ENCODE measurements at regions not wholly inside any gene's neighbourhood (a gene's known extent, or its start where the extent isn't known, plus 50 kb on each side); places are given as distances from the start of the nearest gene placed in this dataset.
A peak's percentile ranks its signal among the peaks of the same experiment; 100 is the strongest.
"Not testable (repeated sequence)": the region's sequence is repeated elsewhere in the genome, so short reads cannot be mapped to it uniquely, and the experiment has no call there.

DNA sequence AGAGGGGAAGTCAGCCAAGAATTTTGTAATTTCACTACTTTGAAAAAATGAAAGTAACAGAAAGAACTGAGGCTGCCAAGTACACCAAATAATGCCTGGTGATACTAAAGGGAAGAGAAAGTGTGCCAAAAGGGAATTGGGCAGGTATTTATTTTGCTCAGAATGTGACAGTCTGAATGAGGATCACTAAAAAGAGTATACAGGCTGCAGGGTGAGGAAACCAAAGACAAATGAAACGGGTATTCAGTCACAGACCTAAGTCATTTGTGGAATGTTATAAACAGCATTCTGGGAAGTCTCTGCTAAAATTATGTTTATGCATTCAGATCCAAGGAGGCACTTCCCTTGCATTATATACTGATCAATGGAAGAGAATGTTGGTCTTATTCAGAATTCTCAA is 418.6 kb upstream of the SLC39A10 start:
- no peak overlapping the region for H3K4me3 Mint-ChIP-seq
- H3K27ac Mint-ChIP-seq: no peak overlapping the region
- Histone ChIP-seq H3K36me3 (ENCODE audit: insufficient read depth, low read length) (no peaks in the 10 kb centered on the region), H3K4me3 (ENCODE audit: low read length) (no peak overlapping the region), H3K4me1 (ENCODE audit: insufficient read depth, low read length) (no peaks in the 10 kb centered on the region), H3K9me3 (ENCODE audit: low read length) (no peaks in the 10 kb centered on the region), H3K27me3 (ENCODE audit: insufficient read depth, low read length, poor library complexity, severe bottlenecking) (no peaks in the 10 kb centered on the region), H3K27ac (ENCODE audit: low read depth, low read length) (no peak overlapping the region)
- no peak for DNase-seq
- CTCF ChIA-PET: no interaction called here
- POLR2A ChIA-PET: no interaction called here
- no peaks in the 10 kb centered on the region for H3K36me3 Mint-ChIP-seq
- peaks cover 0 to 4% (median 2%) of the 10 kb centered on the region in 5 donors for H3K9me3 Mint-ChIP-seq
- H3K4me1 Mint-ChIP-seq: no peaks in the 10 kb centered on the region
- peaks cover 3 to 12% of the 10 kb centered on the region in 2 donors for H3K27me3 Mint-ChIP-seq

DNA sequence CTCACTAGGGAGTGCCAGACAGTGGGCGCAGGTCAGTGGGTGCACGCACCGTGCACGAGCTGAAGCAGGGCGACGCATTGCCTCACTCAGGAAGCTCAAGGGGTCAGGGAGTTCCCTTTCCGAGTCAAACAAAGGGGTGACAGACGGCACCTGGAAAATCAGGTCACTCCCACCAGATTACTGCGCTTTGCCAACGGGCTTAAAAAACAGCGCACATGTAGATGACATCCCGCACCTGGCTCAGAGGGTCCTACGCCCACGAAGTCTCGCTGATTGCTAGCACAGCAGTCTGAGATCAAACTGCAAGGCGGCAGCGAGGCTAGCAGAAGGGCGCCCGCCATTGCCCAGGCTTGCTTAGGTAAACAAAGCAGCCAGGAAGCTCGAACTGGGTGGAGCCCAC is 428.5 kb upstream of the SLC39A10 start:
- H3K27ac ChIP-seq (ENCODE audit: low read depth, low read length); H3K36me3 Mint-ChIP-seq; POLR2A ChIA-PET; H3K36me3 ChIP-seq (ENCODE audit: insufficient read depth, low read length); H3K4me1 Mint-ChIP-seq; H3K27me3 ChIP-seq (ENCODE audit: insufficient read depth, low read length, poor library complexity, severe bottlenecking); H3K27ac Mint-ChIP-seq; CTCF ChIA-PET; DNase-seq; H3K9me3 ChIP-seq (ENCODE audit: low read length); H3K4me1 ChIP-seq (ENCODE audit: insufficient read depth, low read length); H3K4me3 ChIP-seq (ENCODE audit: low read length); H3K27me3 Mint-ChIP-seq; H3K4me3 Mint-ChIP-seq: not testable (repeated sequence)
- peaks cover 0 to 12% (median 8%) of the 10 kb centered on the region in 5 donors for H3K9me3 Mint-ChIP-seq

DNA sequence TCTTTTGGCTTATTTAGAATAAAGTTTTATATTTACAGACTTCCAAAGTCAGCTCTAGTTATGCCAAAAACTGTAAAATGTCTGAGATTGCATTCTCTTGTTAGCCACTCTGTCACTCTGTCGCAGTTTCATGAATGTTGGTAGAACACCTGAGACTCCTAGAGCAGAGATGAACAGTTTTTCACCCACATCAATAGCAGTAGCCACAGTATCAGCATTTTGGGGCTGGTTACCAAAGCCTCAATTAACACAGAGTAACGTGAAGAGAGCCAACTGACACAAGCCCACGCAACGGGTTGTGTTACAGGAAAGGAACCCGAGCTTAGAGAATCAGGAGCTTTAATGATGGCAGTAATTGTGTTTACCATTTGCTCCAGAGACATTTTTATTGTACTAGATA is 443.0 kb upstream of the SLC39A10 start:
- H3K27me3 Mint-ChIP-seq: peaks cover 2 to 13% of the 10 kb centered on the region in 2 donors
- H3K9me3 ChIP-seq (ENCODE audit: low read length): no peaks in the 10 kb centered on the region

DNA sequence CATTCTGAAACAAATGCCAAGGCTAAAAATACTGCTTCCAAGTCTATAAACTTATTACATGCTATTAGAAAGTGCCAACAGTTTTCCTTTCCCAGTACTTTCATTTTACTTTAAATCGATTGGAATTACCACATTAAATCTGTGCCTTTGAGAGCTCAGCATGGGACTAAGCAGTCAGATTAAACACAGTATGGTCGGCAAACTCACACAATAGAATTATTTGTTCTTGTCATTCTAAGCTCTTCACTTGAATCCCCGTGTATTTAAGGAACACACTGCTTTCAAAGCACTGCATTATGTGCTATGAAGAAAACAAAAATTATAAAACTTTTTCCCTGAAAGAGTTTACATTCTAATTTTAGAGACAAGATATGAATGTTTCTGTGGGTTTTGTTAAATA is 444.4 kb upstream of the SLC39A10 start:
- Mint-ChIP-seq H3K27me3 (peaks cover 2 to 11% of the 10 kb centered on the region in 2 donors), H3K4me1 (no peaks in the 10 kb centered on the region), H3K4me3 (no peak overlapping the region), H3K36me3 (no peaks in the 10 kb centered on the region), H3K9me3 (peaks cover 0 to 2% (median 0%) of the 10 kb centered on the region in 5 donors), H3K27ac (no peak overlapping the region)
- H3K27ac ChIP-seq (ENCODE audit: low read depth, low read length): no peak overlapping the region
- ChIA-PET CTCF (no interaction called here), POLR2A (no interaction called here)
- H3K4me1 ChIP-seq (ENCODE audit: insufficient read depth, low read length): no peaks in the 10 kb centered on the region
- H3K27me3 ChIP-seq (ENCODE audit: insufficient read depth, low read length, poor library complexity, severe bottlenecking): no peaks in the 10 kb centered on the region
- H3K9me3 ChIP-seq (ENCODE audit: low read length): no peaks in the 10 kb centered on the region
- no peak for DNase-seq
- H3K36me3 ChIP-seq (ENCODE audit: insufficient read depth, low read length): no peaks in the 10 kb centered on the region
- H3K4me3 ChIP-seq (ENCODE audit: low read length): no peak overlapping the region

More for the DNA sequence above, 443.0 kb upstream of the SLC39A10 start:
- ChIA-PET CTCF (no interaction called here), POLR2A (no interaction called here)
- H3K4me1 Mint-ChIP-seq: no peaks in the 10 kb centered on the region
- no peaks in the 10 kb centered on the region for H3K36me3 ChIP-seq (ENCODE audit: insufficient read depth, low read length)
- no peak overlapping the region for H3K27ac Mint-ChIP-seq
- H3K36me3 Mint-ChIP-seq: no peaks in the 10 kb centered on the region
- no peak overlapping the region for H3K4me3 Mint-ChIP-seq
- H3K27ac ChIP-seq (ENCODE audit: low read depth, low read length): no peak overlapping the region
- H3K9me3 Mint-ChIP-seq: peaks cover 0 to 2% (median 0%) of the 10 kb centered on the region in 5 donors
- no peak for DNase-seq
- H3K27me3 ChIP-seq (ENCODE audit: insufficient read depth, low read length, poor library complexity, severe bottlenecking): no peaks in the 10 kb centered on the region
- H3K4me3 ChIP-seq (ENCODE audit: low read length): no peak overlapping the region
- no peaks in the 10 kb centered on the region for H3K4me1 ChIP-seq (ENCODE audit: insufficient read depth, low read length)

DNA sequence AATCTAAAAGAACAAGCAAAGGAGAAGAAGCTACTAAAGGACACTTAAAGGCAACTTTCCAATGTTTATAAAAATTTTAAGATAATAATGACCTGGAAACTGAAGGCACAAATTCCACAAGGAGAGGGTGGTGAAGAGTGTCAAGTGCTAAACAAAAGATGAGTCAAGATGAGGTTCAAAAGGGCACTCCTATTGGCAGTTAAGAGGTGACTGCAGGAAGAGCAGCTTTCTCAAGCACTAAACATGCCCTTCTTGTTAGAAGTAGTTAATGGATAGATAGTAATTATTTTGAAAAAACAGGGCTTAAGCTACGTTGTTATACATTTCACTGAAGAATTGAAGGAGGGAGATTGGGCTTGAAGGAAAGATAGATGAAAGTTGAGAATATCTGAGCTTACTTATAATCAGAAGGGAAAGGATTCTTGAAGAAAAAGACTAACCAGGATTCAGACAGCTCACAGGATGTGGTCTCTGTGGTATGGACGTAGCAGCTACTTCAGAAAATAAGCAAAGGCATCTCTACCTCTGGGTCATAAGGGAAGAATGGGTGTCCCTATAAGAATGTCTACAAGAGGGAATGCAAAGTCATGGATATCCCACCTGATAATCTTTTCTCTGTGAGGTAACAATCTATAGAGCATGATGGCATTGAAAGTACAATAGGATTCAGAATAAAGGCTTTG is 454.7 kb upstream of the SLC39A10 start:
- no peaks in the 10 kb centered on the region for H3K36me3 ChIP-seq (ENCODE audit: insufficient read depth, low read length)
- H3K4me1 ChIP-seq (ENCODE audit: insufficient read depth, low read length): peaks cover 13% of the 10 kb centered on the region
- H3K27ac Mint-ChIP-seq: peak overlapping the region in 3 of 8 donors; percentile 5 to 56 (median 9)
- H3K4me3 Mint-ChIP-seq: no peak overlapping the region
- POLR2A ChIA-PET: no interaction called here
- peak in 1 of 5 donors; percentile 10 for DNase-seq
- H3K4me1 Mint-ChIP-seq: peaks cover 17 to 20% (median 18%) of the 10 kb centered on the region in 3 donors
- no peaks in the 10 kb centered on the region for H3K9me3 Mint-ChIP-seq
- no peaks in the 10 kb centered on the region for H3K9me3 ChIP-seq (ENCODE audit: low read length)
- H3K4me3 ChIP-seq (ENCODE audit: low read length): no peak overlapping the region
- H3K27ac ChIP-seq (ENCODE audit: low read depth, low read length): no peak overlapping the region
- no peaks in the 10 kb centered on the region for H3K36me3 Mint-ChIP-seq
- no peaks in the 10 kb centered on the region for H3K27me3 ChIP-seq (ENCODE audit: insufficient read depth, low read length, poor library complexity, severe bottlenecking)
- H3K27me3 Mint-ChIP-seq: no peaks in the 10 kb centered on the region
- CTCF ChIA-PET: no interaction called here

DNA sequence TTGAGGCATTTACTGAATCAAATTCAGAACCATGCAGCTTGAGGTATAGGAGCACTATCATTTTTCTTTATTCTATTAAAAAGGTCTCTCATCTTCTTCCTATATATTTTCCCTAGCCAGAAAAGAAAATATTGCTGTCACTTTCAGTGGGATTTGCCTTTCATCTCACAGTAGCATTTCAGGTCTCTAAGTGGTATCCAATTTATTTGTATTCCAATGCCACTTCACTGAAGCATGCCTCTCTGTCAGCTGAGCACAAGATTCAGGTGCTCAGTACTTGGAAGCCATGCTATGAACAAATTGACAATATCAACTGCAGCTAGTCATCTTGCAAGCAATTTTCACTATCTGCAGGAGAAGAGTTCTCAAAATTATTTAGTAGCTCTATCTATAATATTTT is 457.2 kb upstream of the SLC39A10 start:
- Histone ChIP-seq H3K4me3 (ENCODE audit: low read length) (no peak overlapping the region), H3K27me3 (ENCODE audit: insufficient read depth, low read length, poor library complexity, severe bottlenecking) (no peaks in the 10 kb centered on the region), H3K27ac (ENCODE audit: low read depth, low read length) (no peak overlapping the region), H3K4me1 (ENCODE audit: insufficient read depth, low read length) (peaks cover 13% of the 10 kb centered on the region), H3K9me3 (ENCODE audit: low read length) (no peaks in the 10 kb centered on the region), H3K36me3 (ENCODE audit: insufficient read depth, low read length) (no peaks in the 10 kb centered on the region)
- no peaks in the 10 kb centered on the region for H3K9me3 Mint-ChIP-seq
- H3K27ac Mint-ChIP-seq: no peak overlapping the region
- H3K36me3 Mint-ChIP-seq: no peaks in the 10 kb centered on the region
- ChIA-PET POLR2A (no interaction called here), CTCF (no interaction called here)
- DNase-seq: no peak
- H3K4me1 Mint-ChIP-seq: peaks cover 17 to 20% (median 18%) of the 10 kb centered on the region in 3 donors
- no peaks in the 10 kb centered on the region for H3K27me3 Mint-ChIP-seq
- H3K4me3 Mint-ChIP-seq: no peak overlapping the region

DNA sequence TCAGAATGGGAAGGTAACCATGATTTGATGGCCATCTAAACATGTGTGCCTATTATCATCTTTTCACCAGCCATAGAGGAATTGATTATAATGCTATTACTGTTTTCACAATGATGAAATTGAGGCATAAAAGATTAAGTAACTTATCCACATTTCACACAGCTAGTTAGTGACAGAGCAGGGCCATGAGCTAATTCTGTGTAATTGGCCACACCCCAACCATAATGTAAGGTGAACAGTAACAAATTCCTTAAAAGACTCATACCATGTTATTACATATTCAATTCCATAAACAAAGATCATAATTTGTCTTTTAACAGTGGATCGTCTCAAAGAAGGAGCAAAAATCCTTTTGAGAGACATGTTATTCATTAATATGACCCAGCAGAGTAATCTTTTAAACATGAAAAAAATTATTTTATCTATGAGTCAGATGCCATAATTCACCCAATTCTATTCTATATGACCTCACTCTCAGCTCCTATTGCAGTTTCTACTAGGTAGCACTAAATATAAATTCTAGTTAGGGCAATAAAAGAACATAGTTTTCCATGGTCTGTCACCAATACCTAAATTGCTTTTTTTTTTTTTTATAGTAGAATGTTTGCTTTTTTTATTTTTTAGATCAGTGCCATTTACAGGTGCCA is 475.8 kb upstream of the SLC39A10 start:
- no peak overlapping the region for H3K4me3 ChIP-seq (ENCODE audit: low read length)
- ChIA-PET POLR2A (no interaction called here), CTCF (no interaction called here)
- Mint-ChIP-seq H3K27ac (no peak overlapping the region), H3K4me1 (no peaks in the 10 kb centered on the region), H3K27me3 (peaks cover 0 to 5% of the 10 kb centered on the region in 2 donors), H3K9me3 (peaks cover 0 to 2% (median 0%) of the 10 kb centered on the region in 5 donors), H3K36me3 (no peaks in the 10 kb centered on the region), H3K4me3 (no peak overlapping the region)
- no peak overlapping the region for H3K27ac ChIP-seq (ENCODE audit: low read depth, low read length)
- H3K9me3 ChIP-seq (ENCODE audit: low read length): no peaks in the 10 kb centered on the region
- H3K36me3 ChIP-seq (ENCODE audit: insufficient read depth, low read length): no peaks in the 10 kb centered on the region
- no peaks in the 10 kb centered on the region for H3K27me3 ChIP-seq (ENCODE audit: insufficient read depth, low read length, poor library complexity, severe bottlenecking)
- DNase-seq: no peak
- H3K4me1 ChIP-seq (ENCODE audit: insufficient read depth, low read length): no peaks in the 10 kb centered on the region

DNA sequence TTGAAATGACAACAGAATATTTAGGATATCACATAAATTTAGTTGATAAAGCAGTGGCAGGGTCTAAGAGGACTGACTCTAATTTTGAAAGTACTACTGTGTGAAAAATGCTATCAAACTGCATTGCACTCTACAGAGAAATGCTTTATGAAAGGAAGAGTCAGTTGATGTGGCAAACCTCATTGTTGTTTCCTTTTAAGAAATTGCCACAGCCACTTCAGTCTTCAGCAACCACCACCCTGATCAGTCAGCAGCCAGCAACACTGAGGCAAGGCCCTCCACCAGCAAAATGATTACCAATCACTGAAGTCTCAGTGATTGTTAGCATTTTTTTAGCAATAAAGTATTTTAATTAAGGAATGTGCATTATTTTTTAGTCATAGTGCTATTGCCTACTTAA is 488.7 kb upstream of the SLC39A10 start:
- H3K36me3 Mint-ChIP-seq: no peaks in the 10 kb centered on the region
- H3K36me3 ChIP-seq (ENCODE audit: insufficient read depth, low read length): no peaks in the 10 kb centered on the region
- no peaks in the 10 kb centered on the region for H3K27me3 ChIP-seq (ENCODE audit: insufficient read depth, low read length, poor library complexity, severe bottlenecking)
- H3K9me3 Mint-ChIP-seq: peaks cover 0 to 6% (median 0%) of the 10 kb centered on the region in 5 donors
- no peak overlapping the region for H3K4me3 Mint-ChIP-seq
- H3K27me3 Mint-ChIP-seq: no peaks in the 10 kb centered on the region
- ChIA-PET CTCF (no interaction called here), POLR2A (no interaction called here)
- H3K27ac Mint-ChIP-seq: no peak overlapping the region
- no peak for DNase-seq
- H3K4me1 Mint-ChIP-seq: peaks cover 0 to 3% (median 0%) of the 10 kb centered on the region in 3 donors
- H3K4me1 ChIP-seq (ENCODE audit: insufficient read depth, low read length): no peaks in the 10 kb centered on the region
- no peaks in the 10 kb centered on the region for H3K9me3 ChIP-seq (ENCODE audit: low read length)
- no peak overlapping the region for H3K4me3 ChIP-seq (ENCODE audit: low read length)
- no peak overlapping the region for H3K27ac ChIP-seq (ENCODE audit: low read depth, low read length)
